Panc1 (cell line): ENCODE measurements at regions not wholly inside any gene's neighbourhood (a gene's known extent, or its start where the extent isn't known, plus 50 kb on each side); places are given as distances from the start of the nearest gene placed in this dataset.
A peak's percentile ranks its signal among the peaks of the same experiment; 100 is the strongest.

ENCODE experiments used
- ATAC-seq: fragments of 200-7000 bp; cut with Tn5 transposase; 2 replicates; pipeline ENCODE4 v1.9.1; 2020; ENCODE audit warnings: mild to moderate bottlenecking, moderate library complexity
- BruUV-seq: library from RNA; stranded (reverse); fragments of 400-500 nt; replicated peaks from 2 replicates; lab custom pipeline; 2021; lab: Mats Ljungman, UMichigan
- CTCF ChIA-PET: fragments of 300-600 bp; sonication (Branson Sonifier 250); formaldehyde crosslinking; loops from one replicate; lab custom pipeline; 2022; ENCODE audit warnings: antibody characterized with exemption; lab: Charles Lee
- POLR2A ChIA-PET: fragments of 300-600 bp; sonication (Branson Sonifier 250); formaldehyde crosslinking; loops from one replicate; lab custom pipeline; 2022; ENCODE audit warnings: antibody characterized with exemption; lab: Charles Lee
- DNase-seq: peaks from one replicate; pipeline ENCODE4 v3.0.0-alpha.2; 2010; ENCODE audit warnings: low read depth, low spot score
- H3K27ac ChIP-seq: 2 replicates; pipeline ENCODE4 v1.5.1; 2011; ENCODE audit warnings: mild to moderate bottlenecking, low read length, inconsistent platforms
- H3K27me3 ChIP-seq: fragments of 200-500 bp; sonication (Bioruptor generic); 2 replicates; pipeline ENCODE4 v1.6.0; 2014; ENCODE audit warnings: low read length, inconsistent platforms; ENCODE audit not compliant: control insufficient read depth, insufficient read depth
- H3K36me3 ChIP-seq: fragments of 200-500 bp; sonication (Bioruptor generic); 2 replicates; pipeline ENCODE4 v1.5.1; 2014; ENCODE audit warnings: inconsistent platforms, mild to moderate bottlenecking, low read length, moderate library complexity; ENCODE audit not compliant: control insufficient read depth, insufficient read depth
- H3K4me1 ChIP-seq: 2 replicates; pipeline ENCODE4 v1.5.1; 2011; ENCODE audit warnings: inconsistent platforms, mild to moderate bottlenecking, low read length, moderate library complexity; ENCODE audit not compliant: control insufficient read depth, insufficient read depth
- H3K4me3 ChIP-seq, 2 experiments: 2 replicates each; pipeline ENCODE4 v1.5.1; 2011 to 2012; ENCODE audit warnings: low read depth in 2 of 2, low read length in 2 of 2, mild to moderate bottlenecking in 2 of 2, inconsistent platforms in 1 of 2, moderate library complexity in 1 of 2
- H3K9me3 ChIP-seq: fragments of 200-500 bp; sonication (Bioruptor generic); 2 replicates; pipeline ENCODE4 v1.5.1; 2014; ENCODE audit warnings: low read depth, mild to moderate bottlenecking, inconsistent platforms, low read length, moderate library complexity; ENCODE audit not compliant: control insufficient read depth, insufficient read depth
- POLR2AphosphoS5 ChIP-seq: IDR thresholded peaks from 2 replicates; pipeline ENCODE4 v1.6.1; 2012; ENCODE audit warnings: mild to moderate bottlenecking, low read depth, low read length, moderate library complexity
- SIN3A ChIP-seq: IDR thresholded peaks from 2 replicates; pipeline ENCODE4 v1.6.1; 2012; ENCODE audit warnings: low read depth, mild to moderate bottlenecking, low read length, moderate library complexity, borderline replicate concordance; ENCODE audit not compliant: insufficient read depth
- TCF7L2 ChIP-seq: IDR thresholded peaks from 2 replicates; pipeline ENCODE4 v1.6.1; 2011; ENCODE audit warnings: mild to moderate bottlenecking, low read depth, low read length, inconsistent platforms
- in situ Hi-C: cut with HindIII; loops from 2 replicates; pipeline ENCODE4 v1.10.0; 2016; ENCODE audit warnings: low sequenced_read_pairs, low pct_unique_long_range_greater_than_20kb
- intact Hi-C: fragments of 100-400 bp; cut with micrococcal nuclease; formaldehyde crosslinking; loops from one replicate; pipeline ENCODE4 v1.10.0; 2022; ENCODE audit not compliant: unreplicated experiment
- TF ChIP-seq, protein P1 (sequence below), 2 experiments: IDR thresholded peaks; 2 replicates each; pipeline ENCODE4 v1.6.1; 2011 to 2012; ENCODE audit warnings: low read depth in 2 of 2, control low read depth in 1 of 2, low read length in 1 of 2, mild to moderate bottlenecking in 1 of 2, moderate library complexity in 1 of 2; ENCODE audit not compliant: insufficient read depth in 1 of 2
- TF ChIP-seq, protein P2 (sequence below): fragments of 450-650 bp; IDR thresholded peaks from 2 replicates; pipeline ENCODE4 v1.5.1; 2017; ENCODE audit warnings: mild to moderate bottlenecking

DNA sequence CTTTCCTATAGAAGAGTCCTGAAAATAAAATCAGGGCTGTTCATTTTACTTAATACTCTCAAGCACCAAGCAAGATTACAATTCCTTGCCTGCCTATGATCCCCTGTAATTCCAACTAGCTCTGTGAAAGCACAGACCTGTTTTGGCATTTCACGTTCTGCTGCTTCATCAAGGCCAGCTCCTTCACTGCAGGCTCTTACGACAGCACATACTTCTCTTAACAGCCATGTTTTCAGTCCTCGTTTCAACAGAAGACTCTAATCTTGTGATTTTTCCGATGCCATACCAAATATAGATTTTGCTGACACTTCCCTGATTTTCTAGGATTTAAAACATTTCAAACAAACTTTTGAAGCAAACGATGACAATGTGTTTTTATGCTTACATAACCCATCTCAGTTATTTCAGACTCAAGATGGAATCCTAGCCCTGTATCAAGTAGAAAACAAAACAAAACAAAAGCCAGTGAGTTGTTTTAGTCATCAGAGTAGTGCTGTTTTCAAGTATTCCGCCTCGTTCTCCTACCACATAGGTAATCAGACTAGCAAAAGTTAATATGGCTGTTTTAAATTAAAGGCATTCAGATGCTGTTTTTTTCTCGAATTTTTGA, 616.5 kb upstream of the CITED2 start:
- no peaks in the 10 kb centered on the region for H3K27me3 ChIP-seq
- TF ChIP-seq TCF7L2 (no peak), POLR2AphosphoS5 (no peak), SIN3A (no peak)
- TF ChIP-seq, protein P1, sequence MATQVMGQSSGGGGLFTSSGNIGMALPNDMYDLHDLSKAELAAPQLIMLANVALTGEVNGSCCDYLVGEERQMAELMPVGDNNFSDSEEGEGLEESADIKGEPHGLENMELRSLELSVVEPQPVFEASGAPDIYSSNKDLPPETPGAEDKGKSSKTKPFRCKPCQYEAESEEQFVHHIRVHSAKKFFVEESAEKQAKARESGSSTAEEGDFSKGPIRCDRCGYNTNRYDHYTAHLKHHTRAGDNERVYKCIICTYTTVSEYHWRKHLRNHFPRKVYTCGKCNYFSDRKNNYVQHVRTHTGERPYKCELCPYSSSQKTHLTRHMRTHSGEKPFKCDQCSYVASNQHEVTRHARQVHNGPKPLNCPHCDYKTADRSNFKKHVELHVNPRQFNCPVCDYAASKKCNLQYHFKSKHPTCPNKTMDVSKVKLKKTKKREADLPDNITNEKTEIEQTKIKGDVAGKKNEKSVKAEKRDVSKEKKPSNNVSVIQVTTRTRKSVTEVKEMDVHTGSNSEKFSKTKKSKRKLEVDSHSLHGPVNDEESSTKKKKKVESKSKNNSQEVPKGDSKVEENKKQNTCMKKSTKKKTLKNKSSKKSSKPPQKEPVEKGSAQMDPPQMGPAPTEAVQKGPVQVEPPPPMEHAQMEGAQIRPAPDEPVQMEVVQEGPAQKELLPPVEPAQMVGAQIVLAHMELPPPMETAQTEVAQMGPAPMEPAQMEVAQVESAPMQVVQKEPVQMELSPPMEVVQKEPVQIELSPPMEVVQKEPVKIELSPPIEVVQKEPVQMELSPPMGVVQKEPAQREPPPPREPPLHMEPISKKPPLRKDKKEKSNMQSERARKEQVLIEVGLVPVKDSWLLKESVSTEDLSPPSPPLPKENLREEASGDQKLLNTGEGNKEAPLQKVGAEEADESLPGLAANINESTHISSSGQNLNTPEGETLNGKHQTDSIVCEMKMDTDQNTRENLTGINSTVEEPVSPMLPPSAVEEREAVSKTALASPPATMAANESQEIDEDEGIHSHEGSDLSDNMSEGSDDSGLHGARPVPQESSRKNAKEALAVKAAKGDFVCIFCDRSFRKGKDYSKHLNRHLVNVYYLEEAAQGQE (IDR thresholded peaks at IDR 0.05; ENCODE audit: insufficient read depth in 1 of 2, low read depth in 2 of 2, low read length in 1 of 2), result no peak
- TF ChIP-seq, protein P2, sequence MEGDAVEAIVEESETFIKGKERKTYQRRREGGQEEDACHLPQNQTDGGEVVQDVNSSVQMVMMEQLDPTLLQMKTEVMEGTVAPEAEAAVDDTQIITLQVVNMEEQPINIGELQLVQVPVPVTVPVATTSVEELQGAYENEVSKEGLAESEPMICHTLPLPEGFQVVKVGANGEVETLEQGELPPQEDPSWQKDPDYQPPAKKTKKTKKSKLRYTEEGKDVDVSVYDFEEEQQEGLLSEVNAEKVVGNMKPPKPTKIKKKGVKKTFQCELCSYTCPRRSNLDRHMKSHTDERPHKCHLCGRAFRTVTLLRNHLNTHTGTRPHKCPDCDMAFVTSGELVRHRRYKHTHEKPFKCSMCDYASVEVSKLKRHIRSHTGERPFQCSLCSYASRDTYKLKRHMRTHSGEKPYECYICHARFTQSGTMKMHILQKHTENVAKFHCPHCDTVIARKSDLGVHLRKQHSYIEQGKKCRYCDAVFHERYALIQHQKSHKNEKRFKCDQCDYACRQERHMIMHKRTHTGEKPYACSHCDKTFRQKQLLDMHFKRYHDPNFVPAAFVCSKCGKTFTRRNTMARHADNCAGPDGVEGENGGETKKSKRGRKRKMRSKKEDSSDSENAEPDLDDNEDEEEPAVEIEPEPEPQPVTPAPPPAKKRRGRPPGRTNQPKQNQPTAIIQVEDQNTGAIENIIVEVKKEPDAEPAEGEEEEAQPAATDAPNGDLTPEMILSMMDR, result no peak
- DNase-seq, result no peak
- in situ Hi-C loops (no loop called here), intact Hi-C loops (no loop called here)
- no TSS peak for BruUV-seq
- H3K27ac ChIP-seq, result peak overlapping the region; percentile 80
- CTCF ChIA-PET, result no interaction called here
- H3K4me3 ChIP-seq, result no peak overlapping the region
- no peaks in the 10 kb centered on the region for H3K36me3 ChIP-seq
- H3K9me3 ChIP-seq, result no peaks in the 10 kb centered on the region
- peaks cover 9% of the 10 kb centered on the region; the same call in 1 of the 2 replicates for H3K4me1 ChIP-seq
- POLR2A ChIA-PET, result no interaction called here
- no peak for ATAC-seq

DNA sequence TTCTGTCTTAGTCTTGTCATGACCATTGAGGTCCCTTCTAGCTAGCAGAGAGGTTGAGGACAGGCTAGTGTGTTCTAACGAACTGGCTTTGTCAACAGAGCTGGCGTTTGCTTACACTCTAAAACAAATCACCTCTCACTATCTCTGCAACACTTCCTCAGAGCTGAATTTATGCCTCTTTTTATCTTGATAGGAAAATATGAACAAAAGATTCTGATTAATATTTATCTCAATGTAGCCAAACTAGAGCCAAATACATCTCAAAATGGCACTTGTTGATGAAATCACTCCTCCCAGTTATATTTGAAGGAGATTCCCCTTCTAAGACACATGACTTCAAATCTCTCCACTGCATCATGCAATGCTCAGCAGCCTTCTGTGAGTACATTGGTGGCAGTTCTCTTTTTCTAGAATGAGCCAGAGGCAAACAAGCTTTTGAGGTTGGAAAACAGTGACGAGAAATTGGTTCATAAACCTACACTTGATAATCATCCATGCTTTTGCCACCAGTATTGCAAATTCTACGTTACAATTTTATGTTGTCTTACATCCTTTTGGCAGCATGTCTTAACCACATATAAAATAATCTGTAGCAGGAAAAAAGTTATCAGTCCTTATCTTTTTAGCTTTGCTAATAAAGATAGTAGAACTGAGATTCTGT, 615.7 kb upstream of the CITED2 start:
- CTCF ChIA-PET, result no interaction called here
- no TSS peak for BruUV-seq
- peaks cover 9% of the 10 kb centered on the region; the same call in 1 of the 2 replicates for H3K4me1 ChIP-seq
- H3K27me3 ChIP-seq, result no peaks in the 10 kb centered on the region
- POLR2A ChIA-PET, result no interaction called here
- TF ChIP-seq SIN3A (no peak), TCF7L2 (peak; percentile 55; the same call in 1 of the 2 replicates), POLR2AphosphoS5 (no peak)
- TF ChIP-seq, protein P1 (IDR thresholded peaks at IDR 0.05; ENCODE audit: insufficient read depth in 1 of 2, low read depth in 2 of 2, low read length in 1 of 2), result no peak
- TF ChIP-seq, protein P2, result no peak
- H3K36me3 ChIP-seq, result no peaks in the 10 kb centered on the region
- in situ Hi-C loops, result no loop called here
- ATAC-seq, result no peak
- peak overlapping the region; percentile 80; the same call in 1 of the 2 replicates for H3K27ac ChIP-seq
- no peaks in the 10 kb centered on the region for H3K9me3 ChIP-seq
- no peak overlapping the region for H3K4me3 ChIP-seq
- DNase-seq, result no peak
- intact Hi-C loops, result no loop called here
